ENCODE measurements at regions not wholly inside any gene's neighbourhood (a gene's known extent, or its start where the extent isn't known, plus 50 kb on each side); places are given as distances from the start of the nearest gene placed in this dataset.

DNA sequence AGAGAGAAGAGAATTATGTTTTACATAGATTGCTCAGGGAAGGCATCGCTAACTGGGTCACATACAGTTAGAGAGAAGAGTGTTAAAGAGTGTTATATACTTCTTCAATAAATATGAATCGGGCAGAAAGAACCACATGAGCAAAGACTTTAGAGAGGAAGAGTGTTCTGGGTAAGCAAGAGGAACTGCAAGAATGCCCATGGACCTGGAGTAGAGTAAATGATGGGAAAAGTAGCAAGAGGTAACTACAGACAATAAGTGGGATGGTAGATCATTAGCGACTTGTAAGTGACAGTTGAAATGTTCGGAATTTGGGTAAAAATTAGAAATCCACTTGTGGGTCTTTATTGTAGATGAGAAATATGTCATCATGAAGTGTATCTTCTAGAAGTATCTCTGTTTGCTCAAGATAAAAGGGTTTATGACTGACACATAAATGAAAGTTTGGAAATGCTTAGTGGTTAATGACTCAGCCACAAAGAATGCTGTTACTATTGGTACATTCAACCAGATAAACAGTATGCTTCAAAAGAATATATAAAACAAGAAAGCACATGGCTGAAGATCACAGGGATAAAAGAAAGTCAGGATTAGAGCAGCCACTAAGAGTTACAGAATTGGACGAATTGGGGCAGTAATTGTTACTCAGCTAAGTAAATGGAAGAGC lies 229.3 kb downstream of the CASP12 start:
- DNase-seq = no peak
- H3K9me3 ChIP-seq = no peaks in the 10 kb centered on the region
- H3K27me3 ChIP-seq (replicated peaks in 1 of 7) = no peaks in the 10 kb centered on the region
- H3K36me3 ChIP-seq = no peaks in the 10 kb centered on the region
- no peak overlapping the region for H3K4me3 ChIP-seq
- TF ChIP-seq POLR2AphosphoS5 (IDR thresholded peaks at IDR 0.05) = no peak
- TF ChIP-seq, protein P1, sequence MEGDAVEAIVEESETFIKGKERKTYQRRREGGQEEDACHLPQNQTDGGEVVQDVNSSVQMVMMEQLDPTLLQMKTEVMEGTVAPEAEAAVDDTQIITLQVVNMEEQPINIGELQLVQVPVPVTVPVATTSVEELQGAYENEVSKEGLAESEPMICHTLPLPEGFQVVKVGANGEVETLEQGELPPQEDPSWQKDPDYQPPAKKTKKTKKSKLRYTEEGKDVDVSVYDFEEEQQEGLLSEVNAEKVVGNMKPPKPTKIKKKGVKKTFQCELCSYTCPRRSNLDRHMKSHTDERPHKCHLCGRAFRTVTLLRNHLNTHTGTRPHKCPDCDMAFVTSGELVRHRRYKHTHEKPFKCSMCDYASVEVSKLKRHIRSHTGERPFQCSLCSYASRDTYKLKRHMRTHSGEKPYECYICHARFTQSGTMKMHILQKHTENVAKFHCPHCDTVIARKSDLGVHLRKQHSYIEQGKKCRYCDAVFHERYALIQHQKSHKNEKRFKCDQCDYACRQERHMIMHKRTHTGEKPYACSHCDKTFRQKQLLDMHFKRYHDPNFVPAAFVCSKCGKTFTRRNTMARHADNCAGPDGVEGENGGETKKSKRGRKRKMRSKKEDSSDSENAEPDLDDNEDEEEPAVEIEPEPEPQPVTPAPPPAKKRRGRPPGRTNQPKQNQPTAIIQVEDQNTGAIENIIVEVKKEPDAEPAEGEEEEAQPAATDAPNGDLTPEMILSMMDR (IDR thresholded peaks at IDR 0.05 in 8 of 11, conservative IDR thresholded peaks at IDR 0.05 in 3 of 11) = no peak
- no peak for TF ChIP-seq POLR2A (IDR thresholded peaks at IDR 0.05)
- peaks cover 0 to 13% (median 0%) of the 10 kb centered on the region in 6 donors for H3K4me1 ChIP-seq
- intact Hi-C loops (cut with DNase I; ENCODE audit: low total_unique reads) = no loop called here
- H3K27ac ChIP-seq = no peak overlapping the region
- WGBS, 5 donors = 61 to 80% (median 71%) methylated on average over 5 of the region's 5 CpGs

DNA sequence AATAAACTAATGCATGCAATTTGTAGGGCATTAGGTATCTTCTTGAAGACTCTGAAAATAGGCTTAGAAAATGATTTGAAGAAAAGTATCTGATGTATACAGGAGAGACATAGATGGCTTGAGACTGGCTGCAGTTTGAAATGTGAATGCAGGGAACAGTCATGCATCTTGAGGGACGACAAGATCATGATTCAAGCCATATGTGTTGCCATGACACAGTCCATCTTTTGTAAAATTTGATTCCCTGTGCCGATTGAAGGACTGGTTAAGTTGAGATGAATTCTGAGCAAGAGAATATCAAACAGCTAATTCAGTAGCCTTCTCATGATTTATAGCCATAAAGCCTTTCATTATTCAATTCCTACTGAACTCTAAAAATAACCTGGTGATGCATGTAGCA lies 231.6 kb downstream of the CASP12 start:
- intact Hi-C loops (cut with DNase I; ENCODE audit: low total_unique reads) = no loop called here

GRCh38 chr11:104665641-104666040 lies 232.6 kb downstream of the CASP12 start:
- intact Hi-C loops (cut with DNase I; ENCODE audit: low total_unique reads) = no loop called here
- Histone ChIP-seq H3K4me1 (peaks cover 0 to 13% (median 0%) of the 10 kb centered on the region in 6 donors), H3K4me3 (no peak overlapping the region), H3K27ac (no peak overlapping the region), H3K9me3 (no peaks in the 10 kb centered on the region), H3K36me3 (no peaks in the 10 kb centered on the region), H3K27me3 (replicated peaks in 1 of 7) (no peaks in the 10 kb centered on the region)
- WGBS, 5 donors = 24 to 45% (median 35%) methylated on average over 3 of the region's 3 CpGs
- no peak for DNase-seq
- TF ChIP-seq POLR2AphosphoS5 (IDR thresholded peaks at IDR 0.05) (no peak), POLR2A (IDR thresholded peaks at IDR 0.05) (no peak)
- TF ChIP-seq, protein P1 (IDR thresholded peaks at IDR 0.05 in 8 of 11, conservative IDR thresholded peaks at IDR 0.05 in 3 of 11) = no peak

More for the DNA sequence above, 231.6 kb downstream of the CASP12 start:
- DNase-seq = no peak
- no peak overlapping the region for H3K27ac ChIP-seq
- H3K36me3 ChIP-seq = no peaks in the 10 kb centered on the region
- no peaks in the 10 kb centered on the region for H3K9me3 ChIP-seq
- WGBS, 5 donors = 80 to 85% (median 83%) methylated on average over 2 of the region's 2 CpGs
- peaks cover 0 to 13% (median 0%) of the 10 kb centered on the region in 6 donors for H3K4me1 ChIP-seq
- no peaks in the 10 kb centered on the region for H3K27me3 ChIP-seq (replicated peaks in 1 of 7)
- TF ChIP-seq POLR2A (IDR thresholded peaks at IDR 0.05) = no peak
- TF ChIP-seq, protein P1 (IDR thresholded peaks at IDR 0.05 in 8 of 11, conservative IDR thresholded peaks at IDR 0.05 in 3 of 11) = no peak
- TF ChIP-seq POLR2AphosphoS5 (IDR thresholded peaks at IDR 0.05) = no peak
- no peak overlapping the region for H3K4me3 ChIP-seq

GRCh38 chr11:104663190-104664140 lies 234.8 kb downstream of the CASP12 start:
- Histone ChIP-seq H3K27ac (no peak overlapping the region), H3K36me3 (no peaks in the 10 kb centered on the region), H3K9me3 (no peaks in the 10 kb centered on the region), H3K4me3 (no peak overlapping the region), H3K4me1 (peaks cover 0 to 13% (median 0%) of the 10 kb centered on the region in 6 donors), H3K27me3 (replicated peaks in 1 of 7) (no peaks in the 10 kb centered on the region)
- 88 to 95% (median 93%) methylated on average over 4 of the region's 4 CpGs for WGBS, 5 donors
- no peak for DNase-seq
- intact Hi-C loops (cut with DNase I; ENCODE audit: low total_unique reads) = no loop called here
- TF ChIP-seq, protein P1 (IDR thresholded peaks at IDR 0.05 in 8 of 11, conservative IDR thresholded peaks at IDR 0.05 in 3 of 11) = no peak
- TF ChIP-seq POLR2A (IDR thresholded peaks at IDR 0.05) = no peak
- no peak for TF ChIP-seq POLR2AphosphoS5 (IDR thresholded peaks at IDR 0.05)
